KMS-11 (cell line): ENCODE measurements at regions not wholly inside any gene's neighbourhood (a gene's known extent, or its start where the extent isn't known, plus 50 kb on each side); places are given as distances from the start of the nearest gene placed in this dataset.

ENCODE experiments used
- H2AFZ ChIP-seq: fragments of 200-600 bp; sonication (generic); 2 replicates; pipeline ENCODE4 v1.6.1; 2016; ENCODE audit warnings: antibody characterized with exemption, mixed run types, low read depth
- H3K27ac ChIP-seq: fragments of 200-600 bp; sonication (generic); 2 replicates; pipeline ENCODE4 v1.6.1; 2016; ENCODE audit warnings: mild to moderate bottlenecking, mixed run types
- H3K27me3 ChIP-seq: fragments of 200-600 bp; sonication (generic); 2 replicates; pipeline ENCODE4 v1.6.1; 2017; ENCODE audit warnings: mild to moderate bottlenecking, low read depth, mixed run types, moderate library complexity; ENCODE audit not compliant: insufficient read depth
- H3K36me3 ChIP-seq: fragments of 200-600 bp; sonication (generic); 2 replicates; pipeline ENCODE4 v1.6.1; 2017; ENCODE audit warnings: mild to moderate bottlenecking, mixed run types; ENCODE audit not compliant: insufficient read depth
- H3K4me1 ChIP-seq: fragments of 200-600 bp; sonication (generic); 2 replicates; pipeline ENCODE4 v1.6.1; 2016; ENCODE audit warnings: mild to moderate bottlenecking, low read depth, mixed run types; ENCODE audit not compliant: poor library complexity, severe bottlenecking
- H3K4me2 ChIP-seq: fragments of 200-600 bp; sonication (generic); 2 replicates; pipeline ENCODE4 v1.7.0; 2016; ENCODE audit warnings: mild to moderate bottlenecking, mixed run types
- H3K4me3 ChIP-seq: fragments of 200-600 bp; sonication (generic); IDR thresholded peaks from 2 replicates; pipeline ENCODE4 v1.6.1; 2017; ENCODE audit warnings: low read depth, low read length, mixed read lengths; ENCODE audit not compliant: insufficient read depth
- H3K79me2 ChIP-seq: fragments of 200-600 bp; sonication (generic); 2 replicates; pipeline ENCODE4 v1.6.1; 2016; ENCODE audit warnings: low read depth, mixed run types; ENCODE audit not compliant: insufficient read depth
- H3K9ac ChIP-seq: fragments of 200-600 bp; sonication (generic); 2 replicates; pipeline ENCODE4 v1.6.1; 2016; ENCODE audit warnings: mild to moderate bottlenecking, mixed run types
- H4K20me1 ChIP-seq: fragments of 200-600 bp; sonication (generic); 2 replicates; pipeline ENCODE4 v1.6.1; 2016; ENCODE audit warnings: mild to moderate bottlenecking, mixed run types; ENCODE audit not compliant: insufficient read depth
- TF ChIP-seq, protein P1 (sequence below): fragments of 200-600 bp; sonication (generic); conservative IDR thresholded peaks from 2 replicates; pipeline ENCODE4 v1.6.1; 2017; ENCODE audit warnings: low read depth, mild to moderate bottlenecking, antibody characterized with exemption, low read length, moderate library complexity, mixed read lengths

- H4K20me1 ChIP-seq = no peaks in the 10 kb centered on the region
- no peak overlapping the region for H3K4me3 ChIP-seq
- peaks cover 18% of the 10 kb centered on the region for H3K4me1 ChIP-seq
- TF ChIP-seq, protein P1, sequence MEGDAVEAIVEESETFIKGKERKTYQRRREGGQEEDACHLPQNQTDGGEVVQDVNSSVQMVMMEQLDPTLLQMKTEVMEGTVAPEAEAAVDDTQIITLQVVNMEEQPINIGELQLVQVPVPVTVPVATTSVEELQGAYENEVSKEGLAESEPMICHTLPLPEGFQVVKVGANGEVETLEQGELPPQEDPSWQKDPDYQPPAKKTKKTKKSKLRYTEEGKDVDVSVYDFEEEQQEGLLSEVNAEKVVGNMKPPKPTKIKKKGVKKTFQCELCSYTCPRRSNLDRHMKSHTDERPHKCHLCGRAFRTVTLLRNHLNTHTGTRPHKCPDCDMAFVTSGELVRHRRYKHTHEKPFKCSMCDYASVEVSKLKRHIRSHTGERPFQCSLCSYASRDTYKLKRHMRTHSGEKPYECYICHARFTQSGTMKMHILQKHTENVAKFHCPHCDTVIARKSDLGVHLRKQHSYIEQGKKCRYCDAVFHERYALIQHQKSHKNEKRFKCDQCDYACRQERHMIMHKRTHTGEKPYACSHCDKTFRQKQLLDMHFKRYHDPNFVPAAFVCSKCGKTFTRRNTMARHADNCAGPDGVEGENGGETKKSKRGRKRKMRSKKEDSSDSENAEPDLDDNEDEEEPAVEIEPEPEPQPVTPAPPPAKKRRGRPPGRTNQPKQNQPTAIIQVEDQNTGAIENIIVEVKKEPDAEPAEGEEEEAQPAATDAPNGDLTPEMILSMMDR = no peak
- H2AFZ ChIP-seq = no peak overlapping the region
- no peak overlapping the region for H3K4me2 ChIP-seq
- no peak overlapping the region for H3K27ac ChIP-seq
- H3K27me3 ChIP-seq = no peaks in the 10 kb centered on the region
- H3K9ac ChIP-seq = no peak overlapping the region
- H3K36me3 ChIP-seq = no peaks in the 10 kb centered on the region
- no peaks in the 10 kb centered on the region for H3K79me2 ChIP-seq
These were observed 104.5 kb upstream of the CCDC150 start for GRCh38 chr2:196535061-196535460.

DNA sequence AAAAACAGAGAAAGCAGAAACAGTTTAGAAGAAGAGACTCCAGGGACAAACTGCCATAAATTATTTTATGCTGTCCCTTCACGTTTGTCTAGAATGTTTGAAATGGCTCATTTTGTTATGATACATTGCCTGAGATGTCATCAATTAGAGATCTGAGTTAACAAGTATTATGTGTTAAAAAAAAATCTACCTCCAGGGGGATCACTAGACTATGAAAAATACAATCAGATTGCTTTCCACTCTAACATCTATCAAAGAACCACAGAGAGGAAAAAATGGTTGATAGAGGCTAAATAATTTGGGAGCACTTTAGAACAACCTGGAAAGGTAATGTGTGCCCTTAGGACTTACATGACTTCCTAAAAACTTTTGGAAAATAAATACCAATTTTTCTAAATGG lies 103.8 kb upstream of the CCDC150 start:
- H2AFZ ChIP-seq = no peak overlapping the region
- no peaks in the 10 kb centered on the region for H3K27me3 ChIP-seq

GRCh38 chr2:196537311-196537710 lies 102.2 kb upstream of the CCDC150 start:
- H3K27ac ChIP-seq = no peak overlapping the region
- H3K4me1 ChIP-seq = peaks cover 18% of the 10 kb centered on the region
- H3K27me3 ChIP-seq = no peaks in the 10 kb centered on the region
- TF ChIP-seq, protein P1 = no peak
- no peak overlapping the region for H3K4me3 ChIP-seq
- H2AFZ ChIP-seq = no peak overlapping the region
- no peaks in the 10 kb centered on the region for H4K20me1 ChIP-seq
- H3K4me2 ChIP-seq = no peak overlapping the region
- H3K9ac ChIP-seq = no peak overlapping the region
- no peaks in the 10 kb centered on the region for H3K79me2 ChIP-seq
- H3K36me3 ChIP-seq = no peaks in the 10 kb centered on the region

More for the DNA sequence above, 103.8 kb upstream of the CCDC150 start:
- Histone ChIP-seq H3K9ac (no peak overlapping the region), H3K36me3 (no peaks in the 10 kb centered on the region), H4K20me1 (no peaks in the 10 kb centered on the region), H3K27ac (no peak overlapping the region), H3K4me1 (peaks cover 18% of the 10 kb centered on the region), H3K79me2 (no peaks in the 10 kb centered on the region), H3K4me2 (no peak overlapping the region), H3K4me3 (no peak overlapping the region)
- TF ChIP-seq, protein P1 = no peak

DNA sequence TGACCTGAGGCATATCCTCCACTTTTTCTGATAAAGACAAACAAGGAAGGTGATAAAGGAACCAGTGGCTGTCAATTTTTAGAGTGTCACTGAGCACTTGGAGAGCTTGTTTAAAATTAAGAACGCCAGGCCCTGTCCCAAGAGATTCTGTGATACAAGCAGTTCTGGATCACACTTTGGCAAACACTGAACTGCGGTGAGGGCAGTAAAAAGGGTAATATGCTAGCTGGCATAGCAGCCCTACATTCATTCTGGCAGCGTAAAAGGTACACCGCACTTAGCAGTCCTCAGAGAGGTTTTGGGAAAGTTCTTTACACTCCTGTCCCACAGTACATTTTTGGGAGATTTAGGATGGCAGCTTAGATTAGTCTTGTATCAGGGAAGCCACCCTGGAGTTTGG lies 101.3 kb upstream of the CCDC150 start:
- no peak overlapping the region for H3K9ac ChIP-seq
- no peaks in the 10 kb centered on the region for H3K36me3 ChIP-seq
- H4K20me1 ChIP-seq = no peaks in the 10 kb centered on the region
- no peaks in the 10 kb centered on the region for H3K79me2 ChIP-seq
- no peak overlapping the region for H2AFZ ChIP-seq
- peaks cover 15% of the 10 kb centered on the region for H3K4me1 ChIP-seq
- no peak overlapping the region for H3K4me2 ChIP-seq
- TF ChIP-seq, protein P1 = no peak
- no peak overlapping the region for H3K4me3 ChIP-seq
- no peak overlapping the region for H3K27ac ChIP-seq
- no peaks in the 10 kb centered on the region for H3K27me3 ChIP-seq

DNA sequence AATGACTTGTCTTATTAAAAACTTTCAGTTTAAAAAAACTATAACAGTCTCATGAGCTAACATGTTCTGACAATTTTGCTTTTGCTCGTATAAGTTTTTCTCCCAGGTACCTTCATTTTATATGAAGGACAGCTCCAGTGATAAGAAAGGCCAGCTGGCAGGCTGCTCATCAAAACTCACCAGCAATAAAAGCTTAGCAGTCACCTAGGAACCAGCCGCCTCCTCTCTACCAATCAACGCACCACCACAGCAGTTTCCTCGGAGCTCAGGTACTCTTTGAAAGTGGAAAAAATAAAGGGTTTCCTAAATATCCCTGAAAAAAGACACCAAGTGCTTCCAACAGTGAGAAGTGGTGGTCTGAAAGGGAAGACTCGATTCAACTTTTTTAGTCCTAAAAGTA lies 100.9 kb upstream of the CCDC150 start:
- H3K27me3 ChIP-seq = no peaks in the 10 kb centered on the region
- H3K79me2 ChIP-seq = no peaks in the 10 kb centered on the region
- H2AFZ ChIP-seq = no peak overlapping the region
- H3K9ac ChIP-seq = no peak overlapping the region
- no peaks in the 10 kb centered on the region for H3K36me3 ChIP-seq
- H3K4me1 ChIP-seq = peaks cover 10% of the 10 kb centered on the region
- no peak overlapping the region for H3K27ac ChIP-seq
- H3K4me3 ChIP-seq = no peak overlapping the region
- TF ChIP-seq, protein P1 = no peak
- H4K20me1 ChIP-seq = no peaks in the 10 kb centered on the region
- no peak overlapping the region for H3K4me2 ChIP-seq
